ENCODE measurements at regions not wholly inside any gene's neighbourhood (a gene's known extent, or its start where the extent isn't known, plus 50 kb on each side); places are given as distances from the start of the nearest gene placed in this dataset.

DNA sequence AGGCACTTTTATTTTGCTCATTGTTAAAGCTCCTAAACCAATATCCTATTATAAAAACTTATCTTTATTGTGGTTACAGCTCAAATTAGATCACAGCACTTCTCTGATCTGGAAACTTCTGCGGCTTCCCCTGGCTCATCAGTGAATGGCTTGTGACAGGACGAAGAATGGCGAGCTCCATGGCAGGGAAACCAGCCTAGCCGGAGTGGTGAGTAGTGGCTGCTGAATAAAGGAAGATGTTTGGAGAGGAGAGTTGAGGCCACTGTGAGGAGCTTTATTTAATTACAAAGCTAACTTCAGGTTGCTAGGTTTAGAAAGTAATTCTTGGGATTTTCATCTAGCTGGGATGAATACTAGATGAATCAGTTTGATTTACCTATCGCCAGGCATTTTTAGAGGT, 213.5 kb downstream of the CYRIA start:
- POLR2A ChIA-PET: no interaction called here

More for the DNA sequence above, 213.5 kb downstream of the CYRIA start:
- CTCF ChIA-PET: interaction anchor here (0.6 to 1.4 kb wide), 2 partner anchors 9 to 303 kb away, joined by 3 to 6 read pairs; no protein-coding TSS in a partner anchor
- no peaks in the 10 kb centered on the region for H3K4me1 ChIP-seq (ENCODE audit: control insufficient read depth, insufficient read depth, low read length)
- no peak overlapping the region for H3K4me3 ChIP-seq (ENCODE audit: low read depth, low read length)
- no peak overlapping the region for H3K27ac ChIP-seq (ENCODE audit: extremely low read depth, low read depth, low read length)
- no peaks in the 10 kb centered on the region for H3K9me3 ChIP-seq (ENCODE audit: control insufficient read depth, insufficient read depth, low read depth, low read length)
- no peaks in the 10 kb centered on the region for H3K36me3 ChIP-seq (ENCODE audit: control insufficient read depth in 2 of 2, insufficient read depth in 1 of 2, low read length in 2 of 2)
- TF ChIP-seq ZEB2 (tag by site-specific recombination; IDR thresholded peaks at IDR 0.05) (no peak), REPIN1 (tag by site-specific recombination; IDR thresholded peaks at IDR 0.05; ENCODE audit: low read depth) (no peak), ZNF10 (tag by site-specific recombination; IDR thresholded peaks at IDR 0.05) (no peak), ZBTB8A (tag by site-specific recombination; IDR thresholded peaks at IDR 0.05) (no peak), SP3 (tag by site-specific recombination; IDR thresholded peaks at IDR 0.05) (no peak), ZNF18 (tag by site-specific recombination; IDR thresholded peaks at IDR 0.05) (no peak), ZSCAN4 (tag by site-specific recombination; IDR thresholded peaks at IDR 0.05) (no peak), ZNF768 (tag by site-specific recombination; IDR thresholded peaks at IDR 0.05) (no peak), ZFP3 (tag by site-specific recombination; IDR thresholded peaks at IDR 0.05; ENCODE audit: low read depth) (no peak), PRDM6 (tag by site-specific recombination; IDR thresholded peaks at IDR 0.05) (no peak), PRDM4 (tag by site-specific recombination; IDR thresholded peaks at IDR 0.05) (no peak), ZNF530 (tag by site-specific recombination; IDR thresholded peaks at IDR 0.05; ENCODE audit: low read depth) (no peak), ZNF677 (tag by site-specific recombination; IDR thresholded peaks at IDR 0.05) (no peak), ZSCAN23 (tag by site-specific recombination; IDR thresholded peaks at IDR 0.05) (no peak), ZNF48 (tag by site-specific recombination; IDR thresholded peaks at IDR 0.05) (no peak), MYNN (tag by site-specific recombination; IDR thresholded peaks at IDR 0.05; ENCODE audit: borderline replicate concordance) (no peak), ZNF549 (tag by site-specific recombination; IDR thresholded peaks at IDR 0.05) (no peak), TRIM28 (IDR thresholded peaks at IDR 0.05; ENCODE audit: borderline replicate concordance, low read length) (no peak)
- TF ChIP-seq, protein P1, sequence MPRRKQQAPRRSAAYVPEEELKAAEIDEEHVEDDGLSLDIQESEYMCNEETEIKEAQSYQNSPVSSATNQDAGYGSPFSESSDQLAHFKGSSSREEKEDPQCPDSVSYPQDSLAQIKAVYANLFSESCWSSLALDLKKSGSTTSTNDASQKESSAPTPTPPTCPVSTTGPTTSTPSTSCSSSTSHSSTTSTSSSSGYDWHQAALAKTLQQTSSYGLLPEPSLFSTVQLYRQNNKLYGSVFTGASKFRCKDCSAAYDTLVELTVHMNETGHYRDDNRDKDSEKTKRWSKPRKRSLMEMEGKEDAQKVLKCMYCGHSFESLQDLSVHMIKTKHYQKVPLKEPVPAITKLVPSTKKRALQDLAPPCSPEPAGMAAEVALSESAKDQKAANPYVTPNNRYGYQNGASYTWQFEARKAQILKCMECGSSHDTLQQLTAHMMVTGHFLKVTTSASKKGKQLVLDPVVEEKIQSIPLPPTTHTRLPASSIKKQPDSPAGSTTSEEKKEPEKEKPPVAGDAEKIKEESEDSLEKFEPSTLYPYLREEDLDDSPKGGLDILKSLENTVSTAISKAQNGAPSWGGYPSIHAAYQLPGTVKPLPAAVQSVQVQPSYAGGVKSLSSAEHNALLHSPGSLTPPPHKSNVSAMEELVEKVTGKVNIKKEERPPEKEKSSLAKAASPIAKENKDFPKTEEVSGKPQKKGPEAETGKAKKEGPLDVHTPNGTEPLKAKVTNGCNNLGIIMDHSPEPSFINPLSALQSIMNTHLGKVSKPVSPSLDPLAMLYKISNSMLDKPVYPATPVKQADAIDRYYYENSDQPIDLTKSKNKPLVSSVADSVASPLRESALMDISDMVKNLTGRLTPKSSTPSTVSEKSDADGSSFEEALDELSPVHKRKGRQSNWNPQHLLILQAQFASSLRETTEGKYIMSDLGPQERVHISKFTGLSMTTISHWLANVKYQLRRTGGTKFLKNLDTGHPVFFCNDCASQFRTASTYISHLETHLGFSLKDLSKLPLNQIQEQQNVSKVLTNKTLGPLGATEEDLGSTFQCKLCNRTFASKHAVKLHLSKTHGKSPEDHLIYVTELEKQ (tag by site-specific recombination; IDR thresholded peaks at IDR 0.05; ENCODE audit: borderline replicate concordance): no peak
